ENCODE measurements at regions not wholly inside any gene's neighbourhood (a gene's known extent, or its start where the extent isn't known, plus 50 kb on each side); places are given as distances from the start of the nearest gene placed in this dataset.

DNA sequence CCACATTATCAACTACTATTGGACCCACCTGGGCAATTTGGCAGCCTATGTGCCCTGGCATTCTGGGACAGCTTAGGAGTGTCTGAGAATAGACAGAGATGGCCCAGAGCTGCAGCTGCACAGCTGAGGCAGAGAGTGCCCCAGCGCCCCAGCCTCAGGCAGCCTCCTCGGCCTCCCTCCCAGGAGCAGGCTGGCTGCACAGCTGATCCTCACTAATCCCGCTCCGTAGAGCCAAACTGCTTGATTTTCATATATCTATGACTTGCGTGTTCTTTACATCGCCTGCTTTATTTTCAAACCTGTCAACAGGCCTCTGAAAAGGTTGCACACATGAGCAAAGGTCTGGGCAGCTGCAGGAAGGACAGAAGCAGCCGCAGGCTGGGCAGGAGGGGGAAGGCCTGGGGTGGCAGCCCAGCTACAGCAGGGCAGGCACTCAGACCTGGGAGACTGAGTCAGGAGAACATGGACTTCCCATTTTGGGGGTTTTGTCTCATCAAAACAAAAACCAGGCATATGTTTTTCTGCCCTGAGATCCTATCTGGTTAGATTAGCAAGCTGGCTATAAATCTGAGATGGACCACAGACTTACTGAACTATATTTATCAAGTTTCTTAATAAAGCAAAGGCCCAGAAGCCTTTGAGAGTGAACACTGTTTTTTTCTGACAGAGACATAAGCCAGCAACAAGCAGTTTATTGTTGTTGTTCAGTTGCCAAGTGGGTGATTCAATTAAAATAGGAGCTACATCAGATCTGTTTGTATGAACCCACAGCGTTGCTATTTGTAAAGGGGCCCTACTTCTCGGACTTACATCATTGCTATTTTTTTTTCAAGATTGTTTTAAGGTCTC lies 301.8 kb upstream of the DUSP10 start:
- no peak for DNase-seq (ENCODE audit: extremely low spot score, unreplicated experiment)

DNA sequence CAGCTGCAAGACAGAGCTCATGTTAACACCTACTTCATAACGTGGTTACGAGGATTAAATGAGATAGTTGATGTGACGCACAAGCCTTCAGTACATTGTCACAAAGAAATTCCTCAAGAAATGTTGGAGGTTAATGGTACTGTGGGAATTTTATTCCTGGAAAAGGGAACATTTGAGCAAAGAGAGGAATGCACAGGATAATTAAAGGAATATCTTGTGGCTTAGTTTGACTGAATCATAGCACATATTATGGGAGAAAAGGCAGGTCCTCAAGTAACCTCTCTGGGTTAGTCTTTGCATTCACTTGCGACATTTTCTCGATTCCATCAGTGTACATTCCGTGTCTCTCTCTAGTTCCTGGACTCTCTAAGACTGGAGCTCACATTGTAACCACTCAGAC lies 300.2 kb upstream of the DUSP10 start:
- Mint-ChIP-seq H3K27ac (no peak overlapping the region), H3K36me3 (no peaks in the 10 kb centered on the region), H3K4me3 (no peak overlapping the region), H3K27me3 (no peaks in the 10 kb centered on the region), H3K4me1 (ENCODE audit: unreplicated experiment) (peaks cover 7% of the 10 kb centered on the region), H3K9me3 (no peaks in the 10 kb centered on the region)
- no peak for TF ChIP-seq CTCF (conservative IDR thresholded peaks at IDR 0.05)
- DNase-seq (ENCODE audit: extremely low spot score, unreplicated experiment) = no peak

More for the DNA sequence above, 301.8 kb upstream of the DUSP10 start:
- H3K9me3 Mint-ChIP-seq = no peaks in the 10 kb centered on the region
- no peak for TF ChIP-seq CTCF (conservative IDR thresholded peaks at IDR 0.05)
- H3K4me3 Mint-ChIP-seq = no peak overlapping the region
- H3K27me3 Mint-ChIP-seq = no peaks in the 10 kb centered on the region
- H3K27ac Mint-ChIP-seq = no peak overlapping the region
- peaks cover 17% of the 10 kb centered on the region for H3K4me1 Mint-ChIP-seq (ENCODE audit: unreplicated experiment)
- H3K36me3 Mint-ChIP-seq = no peaks in the 10 kb centered on the region

DNA sequence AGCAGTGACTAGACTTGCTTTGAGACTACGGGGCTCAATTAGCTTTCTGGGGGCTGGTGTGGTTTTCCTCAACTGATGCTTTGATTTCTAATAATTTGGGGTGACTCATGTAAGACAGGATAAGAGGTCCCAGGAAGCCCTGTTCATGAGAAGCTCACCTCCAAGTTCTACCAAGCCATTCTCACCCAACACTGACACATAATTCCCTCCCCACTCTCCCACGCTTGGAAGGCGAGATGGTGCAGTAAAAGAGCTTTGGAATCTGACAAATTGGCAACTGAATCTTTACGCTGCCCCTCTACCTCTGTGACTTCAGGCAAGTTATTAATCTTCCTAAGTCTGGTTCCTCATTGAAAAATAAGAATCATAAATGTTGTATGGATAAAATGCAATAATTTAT lies 299.1 kb upstream of the DUSP10 start:
- peaks cover 7% of the 10 kb centered on the region for H3K4me1 Mint-ChIP-seq (ENCODE audit: unreplicated experiment)
- H3K27me3 Mint-ChIP-seq = no peaks in the 10 kb centered on the region
- DNase-seq (ENCODE audit: extremely low spot score, unreplicated experiment) = no peak
- TF ChIP-seq CTCF (conservative IDR thresholded peaks at IDR 0.05) = no peak
- no peaks in the 10 kb centered on the region for H3K9me3 Mint-ChIP-seq
- no peak overlapping the region for H3K4me3 Mint-ChIP-seq
- no peaks in the 10 kb centered on the region for H3K36me3 Mint-ChIP-seq
- H3K27ac Mint-ChIP-seq = no peak overlapping the region

DNA sequence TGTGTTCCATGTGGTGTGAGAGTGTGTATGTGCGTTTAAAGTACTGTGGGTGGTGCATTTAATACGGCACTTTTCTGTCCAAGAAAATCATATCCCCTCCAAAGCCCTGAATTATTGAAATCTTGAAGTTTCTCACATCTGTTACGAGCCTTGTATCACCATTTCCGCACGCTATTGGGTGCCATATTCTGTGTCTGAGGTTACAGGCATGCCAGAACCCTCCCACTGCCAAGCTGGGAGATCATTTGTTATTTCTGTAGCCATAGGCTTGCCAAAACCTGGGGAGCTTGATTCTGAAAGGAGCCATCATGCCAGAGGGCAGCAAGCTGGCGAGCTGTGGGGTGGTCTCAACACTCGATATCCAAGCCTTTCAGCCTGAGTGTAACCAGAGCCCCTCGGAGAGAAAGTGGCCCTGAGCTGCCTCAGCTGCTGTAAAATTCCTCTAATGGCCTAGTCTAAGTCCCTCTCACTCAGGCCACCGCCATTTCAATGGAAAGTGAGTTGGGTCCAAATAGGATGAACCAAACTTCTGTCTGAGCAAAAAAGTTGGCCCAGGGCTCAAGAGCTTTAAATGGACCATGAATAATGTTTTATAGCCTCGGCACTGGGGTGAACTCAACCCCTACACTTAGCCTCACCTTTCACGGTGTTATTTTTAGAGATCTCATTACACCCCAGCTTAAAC lies 298.4 kb upstream of the DUSP10 start:
- no peak for DNase-seq (ENCODE audit: extremely low spot score, unreplicated experiment)
- Mint-ChIP-seq H3K36me3 (no peaks in the 10 kb centered on the region), H3K9me3 (no peaks in the 10 kb centered on the region), H3K4me3 (no peak overlapping the region), H3K27ac (no peak overlapping the region), H3K4me1 (ENCODE audit: unreplicated experiment) (peaks cover 7% of the 10 kb centered on the region), H3K27me3 (no peaks in the 10 kb centered on the region)
- no peak for TF ChIP-seq CTCF (conservative IDR thresholded peaks at IDR 0.05)

- H3K36me3 Mint-ChIP-seq = no peaks in the 10 kb centered on the region
- H3K4me3 Mint-ChIP-seq = no peak overlapping the region
- TF ChIP-seq CTCF (conservative IDR thresholded peaks at IDR 0.05) = no peak
- no peak for DNase-seq (ENCODE audit: extremely low spot score, unreplicated experiment)
- no peaks in the 10 kb centered on the region for H3K27me3 Mint-ChIP-seq
- no peaks in the 10 kb centered on the region for H3K9me3 Mint-ChIP-seq
- H3K4me1 Mint-ChIP-seq (ENCODE audit: unreplicated experiment) = peaks cover 1% of the 10 kb centered on the region
- H3K27ac Mint-ChIP-seq = no peak overlapping the region
Measured at GRCh38 chr1:222038971-222039370, 297.1 kb upstream of the DUSP10 start.
